ENCODE measurements at regions not wholly inside any gene's neighbourhood (a gene's known extent, or its start where the extent isn't known, plus 50 kb on each side); places are given as distances from the start of the nearest gene placed in this dataset.

GRCh38 chr10:78548369-78548768 is 514.7 kb downstream of the RPS24 start:
- H3K9me3 ChIP-seq (ENCODE audit: low read length): no peaks in the 10 kb centered on the region
- peaks cover 4% of the 10 kb centered on the region; the same call in 1 of the 2 replicates for H3K27me3 ChIP-seq (ENCODE audit: insufficient read depth, low read length)
- H3K27ac ChIP-seq (ENCODE audit: low read depth, low read length, poor library complexity, severe bottlenecking): no peak overlapping the region
- no peak for TF ChIP-seq EZH2 (IDR thresholded peaks at IDR 0.05; ENCODE audit: borderline replicate concordance, low read length)
- TF ChIP-seq CTCF (IDR thresholded peaks at IDR 0.05; ENCODE audit: low read length): no peak
- no peaks in the 10 kb centered on the region for H3K36me3 ChIP-seq (ENCODE audit: insufficient read depth, low read length)
- H3K9me2 ChIP-seq (ENCODE audit: low read depth, low read length): no peaks in the 10 kb centered on the region
- no peak overlapping the region for H3K9ac ChIP-seq (ENCODE audit: low read length)
- H3K4me2 ChIP-seq (ENCODE audit: low read length): no peak overlapping the region
- no peaks in the 10 kb centered on the region for H3K4me1 ChIP-seq (ENCODE audit: insufficient read depth, low read length, severe bottlenecking)
- no peaks in the 10 kb centered on the region for H3F3A ChIP-seq (ENCODE audit: insufficient read depth, low read length)
- H3K4me3 ChIP-seq (ENCODE audit: low read depth, low read length, poor library complexity, severe bottlenecking): no peak overlapping the region
- H4K20me1 ChIP-seq (ENCODE audit: insufficient read depth, low read length): no peaks in the 10 kb centered on the region
- H3K79me2 ChIP-seq (ENCODE audit: insufficient read depth, low read length): no peaks in the 10 kb centered on the region
- no peak overlapping the region for H2AFZ ChIP-seq (ENCODE audit: low read length)

- no peaks in the 10 kb centered on the region for H3K4me1 ChIP-seq (ENCODE audit: insufficient read depth, low read length, severe bottlenecking)
- H3K27ac ChIP-seq (ENCODE audit: low read depth, low read length, poor library complexity, severe bottlenecking): no peak overlapping the region
- no peaks in the 10 kb centered on the region for H3K79me2 ChIP-seq (ENCODE audit: insufficient read depth, low read length)
- H3K27me3 ChIP-seq (ENCODE audit: insufficient read depth, low read length): peaks cover 4% of the 10 kb centered on the region
- H3K36me3 ChIP-seq (ENCODE audit: insufficient read depth, low read length): no peaks in the 10 kb centered on the region
- H3K4me2 ChIP-seq (ENCODE audit: low read length): no peak overlapping the region
- H3K9me3 ChIP-seq (ENCODE audit: low read length): no peaks in the 10 kb centered on the region
- no peak for TF ChIP-seq EZH2 (IDR thresholded peaks at IDR 0.05; ENCODE audit: borderline replicate concordance, low read length)
- TF ChIP-seq CTCF (IDR thresholded peaks at IDR 0.05; ENCODE audit: low read length): no peak
- no peaks in the 10 kb centered on the region for H4K20me1 ChIP-seq (ENCODE audit: insufficient read depth, low read length)
- no peak overlapping the region for H3K9ac ChIP-seq (ENCODE audit: low read length)
- H2AFZ ChIP-seq (ENCODE audit: low read length): no peak overlapping the region
- no peak overlapping the region for H3K4me3 ChIP-seq (ENCODE audit: low read depth, low read length, poor library complexity, severe bottlenecking)
- H3F3A ChIP-seq (ENCODE audit: insufficient read depth, low read length): no peaks in the 10 kb centered on the region
- H3K9me2 ChIP-seq (ENCODE audit: low read depth, low read length): no peaks in the 10 kb centered on the region
Observed at GRCh38 chr10:78549140-78549935, 515.7 kb downstream of the RPS24 start.

- Histone ChIP-seq H3K4me2 (ENCODE audit: low read length) (no peak overlapping the region), H3K4me1 (ENCODE audit: insufficient read depth, low read length, severe bottlenecking) (no peaks in the 10 kb centered on the region), H3K27me3 (ENCODE audit: insufficient read depth, low read length) (peaks cover 4% of the 10 kb centered on the region), H3K9ac (ENCODE audit: low read length) (no peak overlapping the region), H3K36me3 (ENCODE audit: insufficient read depth, low read length) (no peaks in the 10 kb centered on the region), H2AFZ (ENCODE audit: low read length) (no peak overlapping the region), H3F3A (ENCODE audit: insufficient read depth, low read length) (no peaks in the 10 kb centered on the region), H3K9me3 (ENCODE audit: low read length) (no peaks in the 10 kb centered on the region), H3K9me2 (ENCODE audit: low read depth, low read length) (no peaks in the 10 kb centered on the region), H3K27ac (ENCODE audit: low read depth, low read length, poor library complexity, severe bottlenecking) (no peak overlapping the region), H3K4me3 (ENCODE audit: low read depth, low read length, poor library complexity, severe bottlenecking) (no peak overlapping the region), H3K79me2 (ENCODE audit: insufficient read depth, low read length) (no peaks in the 10 kb centered on the region), H4K20me1 (ENCODE audit: insufficient read depth, low read length) (no peaks in the 10 kb centered on the region)
- TF ChIP-seq EZH2 (IDR thresholded peaks at IDR 0.05; ENCODE audit: borderline replicate concordance, low read length): no peak
- TF ChIP-seq CTCF (IDR thresholded peaks at IDR 0.05; ENCODE audit: low read length): no peak
Observed at GRCh38 chr10:78550090-78550489, 516.4 kb downstream of the RPS24 start.
